OCI-LY3 (cell line): ENCODE measurements at regions not wholly inside any gene's neighbourhood (a gene's known extent, or its start where the extent isn't known, plus 50 kb on each side); places are given as distances from the start of the nearest gene placed in this dataset.
"Not testable (repeated sequence)": the region's sequence is repeated elsewhere in the genome, so short reads cannot be mapped to it uniquely, and the experiment has no call there.

ENCODE experiments used
- H2AFZ ChIP-seq: fragments of 200-600, 300-600 bp; shearing (Covaris generic); 2 replicates; pipeline ENCODE4 v1.6.0; 2014; ENCODE audit warnings: antibody characterized with exemption, low read depth, low read length
- H3K27ac ChIP-seq: fragments of 200-600, 300-600 bp; sonication (generic); 2 replicates; pipeline ENCODE4 v1.5.1; 2014; ENCODE audit warnings: mild to moderate bottlenecking, low read length, moderate library complexity, mixed read lengths
- H3K27me3 ChIP-seq: fragments of 200-600, 300-600 bp; sonication (generic); 2 replicates; pipeline ENCODE4 v1.6.1; 2014; ENCODE audit warnings: low read depth, low read length, mixed read lengths
- H3K36me3 ChIP-seq: fragments of 200-600, 300-600 bp; sonication (generic); replicated peaks from 2 replicates; pipeline ENCODE3; 2014; ENCODE audit warnings: low read depth, low read length, mixed read lengths
- H3K4me1 ChIP-seq: fragments of 300-600, 200-600 bp; sonication (generic); 2 replicates; pipeline ENCODE4 v1.6.1; 2014; ENCODE audit warnings: low read length, mixed read lengths
- H3K4me2 ChIP-seq: fragments of 200-600, 300-600 bp; sonication (generic); 2 replicates; pipeline ENCODE4 v1.6.1; 2014; ENCODE audit warnings: low read length, mixed read lengths
- H3K4me3 ChIP-seq: fragments of 300-600, 200-600 bp; sonication (generic); 2 replicates; pipeline ENCODE4 v1.5.1; 2014; ENCODE audit warnings: antibody characterized with exemption, mild to moderate bottlenecking, low read length, moderate library complexity
- H3K79me2 ChIP-seq: fragments of 300-600, 200-600 bp; shearing (Covaris generic); 2 replicates; pipeline ENCODE4 v1.6.1; 2014; ENCODE audit warnings: mild to moderate bottlenecking, low read length, mixed read lengths
- H3K9ac ChIP-seq: fragments of 300-600, 200-600 bp; shearing (Covaris generic); 2 replicates; pipeline ENCODE4 v1.6.0; 2014; ENCODE audit warnings: mild to moderate bottlenecking, low read length, moderate library complexity
- H3K9me3 ChIP-seq: fragments of 200-600, 300-600 bp; shearing (Covaris generic); 2 replicates; pipeline ENCODE4 v1.6.1; 2014; ENCODE audit warnings: low read length, mixed read lengths; ENCODE audit not compliant: insufficient read depth
- H4K20me1 ChIP-seq: fragments of 200-600, 300-600 bp; sonication (generic); 2 replicates; pipeline ENCODE4 v1.6.1; 2016; ENCODE audit warnings: low read length, mixed read lengths; ENCODE audit not compliant: insufficient read depth
- EZH2phosphoT487 ChIP-seq: fragments of 200-600 bp; shearing (Covaris generic); IDR thresholded peaks from 2 replicates; pipeline ENCODE4 v1.6.1; 2018; ENCODE audit warnings: antibody characterized with exemption, mixed run types, low read depth
- TF ChIP-seq, protein P1 (sequence below): fragments of 200-600, 300-600 bp; sonication (generic); IDR thresholded peaks from 2 replicates; pipeline ENCODE4 v1.5.1; 2014; ENCODE audit warnings: antibody characterized with exemption, low read length, low read depth

DNA sequence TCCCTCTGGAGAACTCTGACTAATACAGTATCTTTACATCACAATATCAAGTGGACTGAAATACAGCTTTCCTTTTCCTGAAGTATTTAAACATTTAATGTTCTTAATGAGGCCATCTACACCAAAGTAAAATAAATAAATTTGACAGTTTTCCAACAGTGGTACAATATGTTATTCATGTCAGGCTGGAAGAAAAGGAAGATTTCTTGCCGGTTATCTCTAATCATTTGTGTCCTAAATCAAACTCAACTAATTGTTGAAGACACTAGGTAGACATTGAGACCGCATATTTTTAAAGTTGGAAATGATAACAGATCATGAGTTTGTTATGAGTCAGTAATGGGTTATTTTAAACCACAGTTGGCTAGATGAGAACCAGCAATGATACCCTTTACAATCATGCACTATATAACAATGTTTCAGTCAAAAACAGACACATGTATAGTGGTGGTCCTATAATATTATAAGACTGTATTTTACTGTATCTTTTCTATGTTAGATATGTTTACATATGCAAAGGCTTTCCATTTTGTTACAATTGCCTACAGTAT lies 241.6 kb downstream of the LMBRD1 start:
- Histone ChIP-seq H3K27me3 (no peaks in the 10 kb centered on the region), H3K4me1 (no peaks in the 10 kb centered on the region), H3K4me2 (no peak overlapping the region), H3K27ac (no peak overlapping the region), H3K9ac (no peak overlapping the region), H3K9me3 (no peaks in the 10 kb centered on the region), H3K4me3 (no peak overlapping the region), H3K79me2 (no peaks in the 10 kb centered on the region), H2AFZ (no peak overlapping the region), H3K36me3 (no peaks in the 10 kb centered on the region), H4K20me1 (no peaks in the 10 kb centered on the region)
- TF ChIP-seq EZH2phosphoT487 = no peak
- TF ChIP-seq, protein P1, sequence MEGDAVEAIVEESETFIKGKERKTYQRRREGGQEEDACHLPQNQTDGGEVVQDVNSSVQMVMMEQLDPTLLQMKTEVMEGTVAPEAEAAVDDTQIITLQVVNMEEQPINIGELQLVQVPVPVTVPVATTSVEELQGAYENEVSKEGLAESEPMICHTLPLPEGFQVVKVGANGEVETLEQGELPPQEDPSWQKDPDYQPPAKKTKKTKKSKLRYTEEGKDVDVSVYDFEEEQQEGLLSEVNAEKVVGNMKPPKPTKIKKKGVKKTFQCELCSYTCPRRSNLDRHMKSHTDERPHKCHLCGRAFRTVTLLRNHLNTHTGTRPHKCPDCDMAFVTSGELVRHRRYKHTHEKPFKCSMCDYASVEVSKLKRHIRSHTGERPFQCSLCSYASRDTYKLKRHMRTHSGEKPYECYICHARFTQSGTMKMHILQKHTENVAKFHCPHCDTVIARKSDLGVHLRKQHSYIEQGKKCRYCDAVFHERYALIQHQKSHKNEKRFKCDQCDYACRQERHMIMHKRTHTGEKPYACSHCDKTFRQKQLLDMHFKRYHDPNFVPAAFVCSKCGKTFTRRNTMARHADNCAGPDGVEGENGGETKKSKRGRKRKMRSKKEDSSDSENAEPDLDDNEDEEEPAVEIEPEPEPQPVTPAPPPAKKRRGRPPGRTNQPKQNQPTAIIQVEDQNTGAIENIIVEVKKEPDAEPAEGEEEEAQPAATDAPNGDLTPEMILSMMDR = no peak

DNA sequence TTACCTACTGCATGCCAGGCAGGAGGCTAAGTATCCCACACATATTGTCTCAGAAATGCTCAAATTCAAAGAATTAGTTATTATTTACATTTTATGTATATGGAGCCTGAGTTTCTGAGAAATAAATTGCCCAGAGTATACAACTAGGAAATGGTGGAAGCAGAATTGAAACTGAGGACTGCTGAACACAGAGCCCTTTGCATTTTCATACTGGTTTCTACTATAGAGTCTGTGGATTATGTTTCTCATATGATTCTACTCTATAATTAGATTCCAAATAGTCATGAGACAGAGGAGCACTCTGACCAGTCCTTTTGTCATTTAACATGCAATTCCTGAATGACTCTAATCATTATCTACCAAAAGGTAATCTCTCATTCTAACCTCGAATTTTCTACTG lies 254.3 kb downstream of the LMBRD1 start:
- no peak overlapping the region for H2AFZ ChIP-seq
- H3K79me2 ChIP-seq = no peaks in the 10 kb centered on the region
- H3K27ac ChIP-seq = no peak overlapping the region
- TF ChIP-seq, protein P1 = no peak
- no peak for TF ChIP-seq EZH2phosphoT487
- no peak overlapping the region for H3K4me2 ChIP-seq
- no peaks in the 10 kb centered on the region for H3K9me3 ChIP-seq
- H4K20me1 ChIP-seq = no peaks in the 10 kb centered on the region
- no peaks in the 10 kb centered on the region for H3K36me3 ChIP-seq
- peaks cover 5% of the 10 kb centered on the region for H3K4me1 ChIP-seq
- no peaks in the 10 kb centered on the region for H3K27me3 ChIP-seq
- H3K9ac ChIP-seq = no peak overlapping the region
- no peak overlapping the region for H3K4me3 ChIP-seq

DNA sequence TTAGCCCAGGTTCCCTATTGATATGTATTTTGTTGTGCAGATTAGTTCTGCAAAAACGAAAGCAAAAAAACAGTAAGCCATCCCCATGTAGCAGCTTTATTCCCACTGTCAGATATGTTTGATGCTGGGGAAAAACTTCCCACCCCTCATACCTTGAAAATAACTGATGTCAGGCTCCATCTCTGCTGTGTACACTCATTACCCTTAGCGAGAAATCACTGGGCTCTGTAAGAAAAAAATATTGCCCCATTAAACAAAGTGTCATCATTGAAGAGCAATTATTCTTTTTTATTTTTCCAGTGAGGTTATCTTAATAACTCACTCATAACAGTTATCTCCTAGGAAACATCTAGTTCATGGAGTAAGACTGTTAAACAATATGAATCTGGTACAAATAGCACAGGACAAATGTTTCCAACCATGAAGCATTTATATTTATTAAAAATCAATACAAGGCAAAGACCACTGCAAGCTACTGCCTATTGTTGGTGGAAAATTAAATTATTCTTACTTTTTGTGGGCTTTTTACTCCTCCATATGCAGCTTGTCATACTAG lies 268.8 kb downstream of the LMBRD1 start:
- Histone ChIP-seq H3K9ac (no peak overlapping the region), H3K27me3 (no peaks in the 10 kb centered on the region), H2AFZ (no peak overlapping the region), H3K4me2 (no peak overlapping the region), H3K79me2 (no peaks in the 10 kb centered on the region), H3K36me3 (no peaks in the 10 kb centered on the region), H3K9me3 (no peaks in the 10 kb centered on the region), H3K4me3 (no peak overlapping the region), H4K20me1 (no peaks in the 10 kb centered on the region), H3K4me1 (no peaks in the 10 kb centered on the region), H3K27ac (no peak overlapping the region)
- TF ChIP-seq EZH2phosphoT487 = no peak

DNA sequence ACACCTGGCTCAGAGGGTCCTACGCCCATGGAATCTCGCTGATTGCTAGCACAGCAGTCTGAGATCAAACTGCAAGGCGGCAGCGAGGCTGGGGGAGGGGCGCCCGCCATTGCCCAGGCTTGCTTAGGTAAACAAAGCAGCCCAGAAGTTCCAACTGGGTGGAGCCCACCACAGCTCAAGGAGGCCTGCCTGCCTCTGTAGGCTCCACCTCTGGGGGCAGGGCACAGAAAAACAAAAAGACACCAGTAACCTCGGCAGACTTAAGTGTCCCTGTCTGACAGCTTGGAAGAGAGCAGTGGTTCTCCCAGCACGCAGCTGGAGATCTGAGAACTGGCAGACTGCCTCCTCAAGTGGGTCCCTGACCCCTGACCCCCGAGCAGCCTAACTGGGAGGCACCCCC lies 281.3 kb downstream of the LMBRD1 start:
- not testable (repeated sequence) for H3K36me3 ChIP-seq, H3K4me3 ChIP-seq, H3K27ac ChIP-seq, H3K79me2 ChIP-seq, H2AFZ ChIP-seq, H3K27me3 ChIP-seq, H3K4me1 ChIP-seq, H3K9me3 ChIP-seq, H4K20me1 ChIP-seq, H3K9ac ChIP-seq, H3K4me2 ChIP-seq

DNA sequence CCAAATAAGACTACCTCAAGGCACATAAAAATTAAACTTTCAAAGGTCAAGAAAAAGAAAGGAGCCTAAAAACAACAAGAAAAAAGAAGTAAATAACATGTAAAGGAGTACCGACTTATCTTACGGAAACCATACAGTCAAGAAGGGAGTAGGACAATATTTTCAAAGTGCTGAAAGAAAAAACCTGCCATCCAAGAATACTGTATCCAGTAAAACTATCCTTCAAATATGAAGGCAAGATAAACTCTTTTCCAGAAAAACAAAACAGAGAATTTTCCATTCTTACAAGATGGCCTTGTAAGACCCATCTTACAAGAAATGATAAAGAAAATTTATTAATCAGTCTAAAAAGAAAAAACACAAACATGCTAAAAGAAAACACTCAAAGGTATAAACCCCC lies 302.2 kb downstream of the LMBRD1 start:
- Histone ChIP-seq H4K20me1 (no peaks in the 10 kb centered on the region), H3K9ac (no peak overlapping the region), H2AFZ (no peak overlapping the region), H3K79me2 (no peaks in the 10 kb centered on the region), H3K4me2 (no peak overlapping the region), H3K27ac (no peak overlapping the region), H3K36me3 (peaks cover 6% of the 10 kb centered on the region), H3K9me3 (peaks cover 6% of the 10 kb centered on the region; the same call in 1 of the 2 replicates), H3K4me1 (peaks cover 24% of the 10 kb centered on the region), H3K4me3 (no peak overlapping the region), H3K27me3 (no peaks in the 10 kb centered on the region)
- TF ChIP-seq EZH2phosphoT487 = no peak
- TF ChIP-seq, protein P1 = no peak
